GDM1 (cell line): ENCODE measurements at regions not wholly inside any gene's neighbourhood (a gene's known extent, or its start where the extent isn't known, plus 50 kb on each side); places are given as distances from the start of the nearest gene placed in this dataset.

ENCODE experiments used
- DNase-seq: peaks from one replicate; lab custom pipeline; 2025; lab: John Stamatoyannopoulos, UW

GRCh38 chr16:48942996-48943395 lies 333.0 kb upstream of the N4BP1 start:
- DNase-seq: no peak

DNA sequence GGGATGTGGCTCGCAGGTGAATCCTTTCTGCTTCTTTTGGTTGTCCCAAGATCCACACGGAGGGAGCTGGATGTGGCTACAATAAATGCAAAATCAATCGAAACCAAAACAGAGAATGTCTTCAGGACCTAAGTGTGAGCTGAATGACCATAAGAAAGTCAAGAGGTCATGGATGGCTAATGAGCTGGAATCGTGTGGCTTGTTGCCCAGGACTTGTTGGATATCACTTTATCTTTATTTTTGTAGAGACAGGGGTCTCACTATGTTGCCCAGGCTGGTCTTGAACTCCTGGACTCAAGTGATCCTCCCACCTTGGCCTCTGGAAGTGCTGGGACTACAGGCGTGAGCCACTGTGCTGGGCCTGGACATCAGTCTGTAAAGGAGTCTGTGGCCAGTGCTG lies 326.8 kb upstream of the N4BP1 start:
- no peak for DNase-seq

- no peak for DNase-seq
Measured at GRCh38 chr16:48932216-48932855, 322.4 kb upstream of the N4BP1 start.

DNA sequence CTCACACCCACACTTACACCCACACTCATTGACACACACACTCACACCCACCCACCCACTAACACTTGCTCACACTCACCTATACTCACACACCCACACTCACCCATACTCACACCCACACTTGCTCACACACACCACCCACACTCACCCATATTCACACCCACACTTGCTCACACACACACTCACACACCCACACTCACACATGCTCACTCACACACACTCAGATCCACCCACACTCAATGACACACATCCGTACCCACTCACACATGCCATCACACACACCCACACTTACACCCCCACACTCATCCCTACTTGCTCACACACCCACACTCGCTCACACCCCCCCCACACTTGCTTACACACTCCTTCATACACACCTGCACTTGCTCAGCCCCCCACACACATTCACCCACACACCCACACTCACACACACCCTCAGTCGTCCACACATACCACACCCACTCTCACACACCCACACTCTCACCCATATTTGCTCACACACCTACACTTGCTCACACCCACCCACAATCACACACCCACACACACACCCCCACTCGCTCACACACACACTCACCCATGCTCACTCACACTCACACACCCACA lies 321.1 kb upstream of the N4BP1 start:
- no peak for DNase-seq

GRCh38 chr16:48919791-48920190 lies 309.8 kb upstream of the N4BP1 start:
- no peak for DNase-seq

- DNase-seq: no peak
Measured at GRCh38 chr16:48918520-48919258, 308.7 kb upstream of the N4BP1 start.

GRCh38 chr16:48916566-48916965 lies 306.6 kb upstream of the N4BP1 start:
- no peak for DNase-seq

DNA sequence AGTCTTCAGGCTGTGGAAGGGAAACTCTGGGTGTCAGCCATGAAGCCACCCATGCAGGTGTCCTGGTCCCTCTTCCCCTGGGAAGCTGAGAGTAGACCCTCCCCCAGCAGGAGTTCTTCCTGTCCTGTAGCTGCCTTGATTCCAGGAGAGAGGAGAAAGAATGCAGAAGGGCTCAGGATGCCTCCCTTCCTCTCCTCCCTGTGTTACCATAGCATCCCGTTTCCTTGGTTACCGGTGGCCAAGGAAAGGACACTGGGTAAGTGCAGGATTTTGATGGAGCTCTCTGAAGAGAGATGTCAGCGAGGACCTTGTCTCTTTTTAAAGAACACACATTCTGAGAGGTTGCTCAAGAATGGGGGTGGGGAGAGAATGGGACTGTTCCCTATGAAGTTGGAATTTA lies 304.1 kb upstream of the N4BP1 start:
- DNase-seq: no peak

DNA sequence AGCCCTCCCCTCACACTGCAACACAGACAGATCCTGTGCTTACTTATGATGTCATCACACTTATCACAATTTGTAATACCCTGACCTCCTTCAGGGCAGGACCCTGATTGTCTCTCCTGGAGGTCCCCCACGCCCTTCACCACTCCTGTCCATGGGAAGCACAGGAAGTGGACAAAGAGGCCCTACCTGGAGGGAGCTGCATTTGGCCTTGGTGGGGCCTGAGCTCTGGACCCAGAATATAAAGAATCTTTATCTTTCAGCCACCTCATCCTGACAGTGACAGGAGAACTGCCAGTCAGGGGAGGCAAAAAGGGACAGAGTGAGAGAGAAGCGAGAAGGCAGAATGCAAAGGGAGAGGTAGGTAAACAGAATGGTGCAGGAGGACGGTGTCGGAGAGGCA lies 303.4 kb upstream of the N4BP1 start:
- no peak for DNase-seq

- no peak for DNase-seq
Measured at GRCh38 chr16:48912360-48912759, 302.4 kb upstream of the N4BP1 start.

- DNase-seq: no peak
Measured at GRCh38 chr16:48911700-48912099, 301.7 kb upstream of the N4BP1 start.

- no peak for DNase-seq
Measured at GRCh38 chr16:48910214-48910613, 300.2 kb upstream of the N4BP1 start.

- DNase-seq: no peak
Measured at GRCh38 chr16:48909231-48909630, 299.3 kb upstream of the N4BP1 start.

GRCh38 chr16:48907906-48908634 lies 298.1 kb upstream of the N4BP1 start:
- no peak for DNase-seq

GRCh38 chr16:48905632-48906505 lies 295.9 kb upstream of the N4BP1 start:
- DNase-seq: no peak

DNA sequence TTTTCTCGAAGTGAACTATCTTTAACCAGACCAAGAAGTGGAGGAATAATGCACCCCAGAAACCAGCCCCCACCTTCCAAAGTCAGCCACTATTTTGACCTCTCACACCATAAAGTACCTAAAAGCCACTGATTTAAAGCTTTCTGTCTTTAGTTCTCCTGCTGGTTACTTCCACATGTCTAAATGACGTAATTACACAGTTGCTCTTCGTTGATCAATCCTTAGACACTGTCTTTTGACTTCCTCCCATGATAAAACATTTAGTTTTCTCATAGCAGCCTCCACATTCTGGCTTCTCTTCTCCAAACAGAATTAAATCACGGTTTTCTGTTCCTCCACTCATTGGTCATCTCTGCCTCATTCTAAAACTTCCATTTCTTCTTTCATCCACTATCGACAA lies 294.4 kb upstream of the N4BP1 start:
- no peak for DNase-seq

DNA sequence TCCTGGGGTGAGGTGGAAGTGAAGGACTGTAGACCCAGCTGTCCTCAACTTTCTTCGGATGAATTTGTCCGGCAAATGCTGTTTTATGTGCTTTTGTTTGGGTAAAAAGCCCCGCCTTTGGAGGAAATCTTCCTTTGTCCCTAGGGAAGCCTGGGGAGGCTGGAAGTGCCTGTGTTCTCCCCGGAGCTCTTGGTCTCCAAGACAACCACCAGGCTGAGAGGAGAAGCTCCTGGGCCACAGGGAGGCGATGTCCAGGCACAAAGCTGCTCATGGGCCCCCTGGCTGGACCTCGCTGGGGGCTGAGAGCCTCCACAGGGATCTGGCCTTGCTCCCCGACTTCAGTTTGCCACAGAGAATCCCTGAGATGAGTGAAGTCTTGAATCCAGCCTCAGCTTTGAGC lies 293.1 kb upstream of the N4BP1 start:
- DNase-seq: no peak

DNA sequence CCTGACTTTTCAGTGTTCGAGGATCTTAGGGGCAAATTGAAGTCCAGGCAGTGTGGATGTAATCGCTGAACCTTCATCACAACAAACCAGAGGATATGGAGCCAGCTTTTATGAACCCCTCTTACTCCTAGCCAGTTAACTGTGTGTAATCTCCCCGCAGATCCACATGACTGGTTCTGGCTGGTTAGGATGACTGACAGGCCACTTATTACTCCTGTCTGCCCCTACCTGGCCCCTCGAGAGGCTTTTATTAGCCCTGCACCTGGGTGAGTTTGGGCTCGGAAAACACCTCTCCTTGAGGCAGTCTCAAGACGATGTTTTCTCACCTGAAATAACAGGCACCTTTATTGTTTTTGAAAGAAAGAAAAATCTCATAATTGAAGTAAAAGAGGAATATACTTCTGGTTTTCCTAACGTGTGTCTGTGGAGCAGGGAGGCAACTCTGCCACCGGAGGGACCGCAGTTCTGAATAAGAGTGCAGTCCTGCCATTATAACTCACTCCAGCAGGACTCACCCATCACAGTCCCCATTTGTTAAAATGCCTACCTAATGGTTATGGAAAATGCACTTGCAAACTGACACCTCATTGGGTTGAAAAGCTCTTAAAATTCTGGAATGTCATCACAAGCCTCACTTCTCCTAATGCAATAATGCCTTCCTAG lies 291.9 kb upstream of the N4BP1 start:
- DNase-seq: no peak

DNA sequence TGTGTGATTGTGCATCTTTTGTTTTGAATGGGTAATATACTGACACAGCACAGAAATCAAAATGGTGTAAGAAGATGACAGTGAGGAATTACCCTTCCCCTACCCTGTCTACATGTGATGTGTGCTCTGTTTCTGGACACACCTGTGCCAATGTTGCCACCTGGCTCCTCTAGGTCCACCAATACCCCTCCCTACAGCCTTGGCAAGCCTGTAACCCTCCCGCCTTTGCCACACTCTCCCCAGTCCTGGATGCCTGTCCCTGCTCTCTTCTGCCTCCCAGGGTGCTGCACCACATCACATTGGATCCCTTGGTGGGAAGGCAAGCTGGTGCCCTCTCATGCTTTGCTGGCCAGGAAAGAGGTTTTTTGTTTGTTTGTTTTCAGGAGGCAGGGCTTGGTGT lies 289.5 kb upstream of the N4BP1 start:
- DNase-seq: no peak

DNA sequence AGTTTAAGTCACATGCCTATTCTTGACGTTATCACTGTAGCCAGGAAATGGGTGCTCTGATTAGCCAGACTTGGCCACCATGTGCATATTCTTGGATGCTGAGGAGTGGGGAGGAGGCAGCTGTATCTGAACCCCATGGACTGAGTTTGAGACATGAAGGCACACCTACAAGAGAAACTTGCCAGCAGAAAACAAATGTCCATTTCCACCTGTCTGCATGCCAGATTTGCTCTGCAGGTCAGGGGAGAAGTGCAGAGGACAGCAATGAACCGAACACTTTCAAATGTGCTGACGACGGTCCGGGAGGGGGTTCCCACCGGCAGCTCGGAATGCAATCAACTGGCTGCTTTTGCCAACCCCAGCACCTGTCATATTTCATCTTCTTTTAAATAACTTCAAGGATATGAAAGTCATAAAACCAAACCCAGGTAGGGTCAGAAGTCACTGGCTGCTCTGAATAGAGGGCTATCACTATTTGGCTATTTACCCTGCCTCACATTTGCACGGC lies 287.8 kb upstream of the N4BP1 start:
- no peak for DNase-seq

- DNase-seq: no peak
Measured at GRCh38 chr16:48895142-48895541, 285.2 kb upstream of the N4BP1 start.
